ENCODE measurements at regions not wholly inside any gene's neighbourhood (a gene's known extent, or its start where the extent isn't known, plus 50 kb on each side); places are given as distances from the start of the nearest gene placed in this dataset.

DNA sequence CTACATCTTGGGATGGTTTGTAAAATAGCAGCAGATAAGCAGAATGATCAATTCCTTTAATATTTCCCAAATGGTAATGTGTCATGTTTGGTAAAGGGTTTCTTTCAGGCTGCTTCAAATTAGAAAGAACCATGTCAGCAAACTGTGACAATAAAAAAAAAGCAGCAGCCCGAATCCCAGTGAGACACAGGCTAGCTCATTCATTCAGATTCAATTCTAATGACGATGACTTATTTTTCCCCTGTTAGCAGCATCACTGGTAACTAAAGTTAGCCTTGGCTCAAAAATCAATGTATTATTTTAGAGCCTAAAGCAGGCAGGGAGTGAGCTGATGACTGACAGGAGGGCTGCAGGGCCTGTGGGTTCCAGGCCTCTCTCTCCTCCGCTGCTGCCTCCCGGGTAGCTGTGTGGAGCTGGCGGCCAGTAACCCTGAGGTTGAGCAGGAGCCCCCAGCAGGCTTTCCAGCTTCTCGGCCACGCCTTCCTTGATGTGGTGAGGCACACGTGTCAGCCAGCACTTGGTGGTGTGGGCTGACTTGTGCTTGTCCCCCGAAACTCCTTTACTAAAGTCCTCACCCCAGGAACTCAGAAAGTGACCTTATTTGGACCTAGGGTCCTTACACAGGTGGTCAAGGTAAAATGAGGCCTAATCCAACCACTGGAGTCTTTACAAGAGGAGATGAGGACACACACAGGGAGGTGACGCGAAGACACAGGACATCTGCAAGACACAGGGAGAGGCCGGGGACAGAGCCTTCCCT, 120.5 kb upstream of the HS6ST1 start:
- TF ChIP-seq, protein P1, sequence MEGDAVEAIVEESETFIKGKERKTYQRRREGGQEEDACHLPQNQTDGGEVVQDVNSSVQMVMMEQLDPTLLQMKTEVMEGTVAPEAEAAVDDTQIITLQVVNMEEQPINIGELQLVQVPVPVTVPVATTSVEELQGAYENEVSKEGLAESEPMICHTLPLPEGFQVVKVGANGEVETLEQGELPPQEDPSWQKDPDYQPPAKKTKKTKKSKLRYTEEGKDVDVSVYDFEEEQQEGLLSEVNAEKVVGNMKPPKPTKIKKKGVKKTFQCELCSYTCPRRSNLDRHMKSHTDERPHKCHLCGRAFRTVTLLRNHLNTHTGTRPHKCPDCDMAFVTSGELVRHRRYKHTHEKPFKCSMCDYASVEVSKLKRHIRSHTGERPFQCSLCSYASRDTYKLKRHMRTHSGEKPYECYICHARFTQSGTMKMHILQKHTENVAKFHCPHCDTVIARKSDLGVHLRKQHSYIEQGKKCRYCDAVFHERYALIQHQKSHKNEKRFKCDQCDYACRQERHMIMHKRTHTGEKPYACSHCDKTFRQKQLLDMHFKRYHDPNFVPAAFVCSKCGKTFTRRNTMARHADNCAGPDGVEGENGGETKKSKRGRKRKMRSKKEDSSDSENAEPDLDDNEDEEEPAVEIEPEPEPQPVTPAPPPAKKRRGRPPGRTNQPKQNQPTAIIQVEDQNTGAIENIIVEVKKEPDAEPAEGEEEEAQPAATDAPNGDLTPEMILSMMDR (IDR thresholded peaks at IDR 0.05; ENCODE audit: unreplicated experiment in 3 of 3): no peak
- peaks cover 15% of the 10 kb centered on the region for H3K27me3 Mint-ChIP-seq (ENCODE audit: low read depth)
- no peaks in the 10 kb centered on the region for H3K36me3 Mint-ChIP-seq (ENCODE audit: low read depth)
- no peak overlapping the region for H3K4me3 Mint-ChIP-seq
- no peak overlapping the region for H3K27ac Mint-ChIP-seq
- peaks cover 14% of the 10 kb centered on the region for H3K4me1 Mint-ChIP-seq
- H3K9me3 Mint-ChIP-seq: no peaks in the 10 kb centered on the region

DNA sequence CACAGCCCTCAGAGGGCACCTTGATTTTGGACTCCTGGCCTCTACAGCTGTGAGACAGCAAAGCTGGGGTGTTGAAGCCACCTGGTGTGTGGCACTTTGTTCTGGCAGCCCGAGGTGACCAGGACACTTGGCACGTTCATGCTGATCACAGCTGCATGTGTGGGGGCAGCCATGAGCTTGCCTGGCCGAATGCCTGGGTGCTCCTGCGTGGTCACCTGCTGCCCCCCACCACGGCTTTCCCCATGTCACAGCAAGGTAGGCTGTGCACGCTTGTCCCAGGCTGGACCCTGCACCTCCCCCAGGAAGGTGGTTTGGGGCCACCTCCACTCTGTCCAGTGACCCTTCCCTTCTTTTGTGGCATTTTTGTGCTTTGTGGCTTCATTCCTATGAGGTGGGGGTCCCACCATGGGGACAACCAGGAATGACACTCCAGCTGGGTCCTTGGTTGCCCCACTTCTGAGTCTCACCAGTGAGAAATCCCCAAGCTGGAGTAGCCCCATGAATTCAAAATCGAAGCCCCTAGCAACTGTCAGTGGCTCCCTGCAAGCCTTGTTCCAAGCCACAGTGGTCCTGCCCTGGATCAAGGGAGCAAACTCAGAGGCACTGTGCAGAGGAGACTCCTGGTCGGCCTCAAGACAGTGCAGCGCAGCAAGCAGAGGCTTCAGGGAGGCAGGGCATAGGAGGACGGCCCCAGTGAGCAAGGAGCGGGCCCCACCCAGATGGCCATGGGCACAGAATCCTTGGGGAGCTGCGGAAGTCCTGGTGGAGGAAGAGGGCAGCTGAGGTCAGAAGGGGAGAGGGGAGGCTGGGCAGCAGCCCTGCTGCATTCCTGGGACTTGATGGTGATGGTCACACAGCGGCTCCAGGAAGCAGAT, 121.4 kb upstream of the HS6ST1 start:
- Mint-ChIP-seq H3K4me1 (peaks cover 18% of the 10 kb centered on the region), H3K4me3 (no peak overlapping the region), H3K9me3 (no peaks in the 10 kb centered on the region), H3K36me3 (ENCODE audit: low read depth) (no peaks in the 10 kb centered on the region), H3K27me3 (ENCODE audit: low read depth) (peaks cover 12% of the 10 kb centered on the region), H3K27ac (no peak overlapping the region)
- TF ChIP-seq, protein P1 (IDR thresholded peaks at IDR 0.05; ENCODE audit: unreplicated experiment in 3 of 3): no peak

DNA sequence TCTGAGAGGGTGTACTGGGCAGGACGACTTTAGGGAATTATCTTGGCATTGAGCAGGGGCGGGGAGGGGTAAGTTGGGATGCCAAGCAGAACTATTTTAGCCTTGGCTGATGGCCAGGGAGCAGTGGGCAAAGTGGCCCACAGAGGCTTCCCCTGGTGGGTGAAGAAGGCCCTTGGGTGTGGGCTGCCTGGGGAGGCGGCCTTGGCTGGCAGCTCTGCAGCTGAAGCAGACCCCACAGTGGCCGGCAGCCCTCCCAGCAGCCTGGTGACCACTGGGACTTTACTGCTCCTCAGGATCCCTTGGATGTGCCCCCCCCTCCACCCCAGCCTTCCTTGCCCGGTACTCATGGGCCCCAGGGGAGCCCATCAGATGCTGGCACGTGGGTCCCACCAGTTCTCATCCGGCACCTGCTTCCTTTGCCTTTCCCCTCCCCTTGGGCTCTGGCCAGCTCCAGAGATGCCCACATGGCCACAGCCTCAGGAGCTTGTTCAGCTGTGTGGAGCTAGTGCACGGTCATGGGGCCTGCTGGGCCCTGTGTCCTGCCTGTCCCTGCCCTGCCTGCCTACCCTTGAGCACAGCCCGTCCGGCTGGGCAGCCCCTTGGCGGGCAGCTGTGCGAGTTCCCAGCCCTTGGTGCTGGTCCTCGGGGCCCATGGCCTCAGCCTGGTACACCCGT, 122.1 kb upstream of the HS6ST1 start:
- no peak overlapping the region for H3K27ac Mint-ChIP-seq
- peaks cover 23% of the 10 kb centered on the region for H3K4me1 Mint-ChIP-seq
- H3K36me3 Mint-ChIP-seq (ENCODE audit: low read depth): no peaks in the 10 kb centered on the region
- H3K27me3 Mint-ChIP-seq (ENCODE audit: low read depth): peaks cover 10% of the 10 kb centered on the region
- no peak overlapping the region for H3K4me3 Mint-ChIP-seq
- H3K9me3 Mint-ChIP-seq: no peaks in the 10 kb centered on the region
- TF ChIP-seq, protein P1 (IDR thresholded peaks at IDR 0.05; ENCODE audit: unreplicated experiment in 3 of 3): no peak

DNA sequence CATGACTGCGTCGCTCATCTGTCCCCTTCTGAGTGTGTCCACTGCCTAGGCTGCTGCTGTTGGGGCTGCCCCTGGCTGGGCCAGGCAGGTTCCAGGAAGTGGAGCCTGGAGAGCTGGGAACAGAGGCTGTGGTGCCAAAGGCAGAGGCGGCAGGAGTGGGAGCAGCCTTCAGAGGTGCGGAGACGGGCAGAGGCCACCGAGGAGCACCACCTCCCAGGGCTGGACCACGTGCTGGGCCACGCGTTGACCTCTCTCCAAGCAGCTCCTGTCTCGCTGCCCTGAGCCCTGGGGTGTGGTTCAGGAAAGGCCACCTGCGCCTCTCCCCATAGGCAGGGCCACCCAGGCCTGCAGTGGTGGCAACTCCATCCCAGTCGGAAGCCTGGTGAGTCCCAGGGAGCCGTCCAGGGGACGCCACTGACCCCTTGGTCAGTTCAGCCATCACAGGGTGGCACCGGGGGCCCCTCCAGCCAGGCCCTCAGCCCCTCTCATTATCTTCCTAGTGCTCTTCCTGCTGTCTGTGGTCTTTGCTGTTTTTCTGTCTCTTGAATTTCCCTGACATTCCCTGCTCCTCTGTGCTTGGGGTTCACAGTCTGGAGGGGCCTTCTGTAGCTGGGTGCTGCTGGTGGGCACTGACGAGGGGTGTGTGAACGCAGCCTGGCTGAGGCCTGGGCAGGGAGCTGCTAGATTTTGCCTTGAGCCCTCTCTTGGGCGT, 122.8 kb upstream of the HS6ST1 start:
- H3K9me3 Mint-ChIP-seq: no peaks in the 10 kb centered on the region
- H3K27me3 Mint-ChIP-seq (ENCODE audit: low read depth): peaks cover 13% of the 10 kb centered on the region
- H3K4me3 Mint-ChIP-seq: no peak overlapping the region
- TF ChIP-seq, protein P1 (IDR thresholded peaks at IDR 0.05; ENCODE audit: unreplicated experiment in 3 of 3): no peak
- no peaks in the 10 kb centered on the region for H3K36me3 Mint-ChIP-seq (ENCODE audit: low read depth)
- H3K4me1 Mint-ChIP-seq: peaks cover 23% of the 10 kb centered on the region
- H3K27ac Mint-ChIP-seq: no peak overlapping the region

DNA sequence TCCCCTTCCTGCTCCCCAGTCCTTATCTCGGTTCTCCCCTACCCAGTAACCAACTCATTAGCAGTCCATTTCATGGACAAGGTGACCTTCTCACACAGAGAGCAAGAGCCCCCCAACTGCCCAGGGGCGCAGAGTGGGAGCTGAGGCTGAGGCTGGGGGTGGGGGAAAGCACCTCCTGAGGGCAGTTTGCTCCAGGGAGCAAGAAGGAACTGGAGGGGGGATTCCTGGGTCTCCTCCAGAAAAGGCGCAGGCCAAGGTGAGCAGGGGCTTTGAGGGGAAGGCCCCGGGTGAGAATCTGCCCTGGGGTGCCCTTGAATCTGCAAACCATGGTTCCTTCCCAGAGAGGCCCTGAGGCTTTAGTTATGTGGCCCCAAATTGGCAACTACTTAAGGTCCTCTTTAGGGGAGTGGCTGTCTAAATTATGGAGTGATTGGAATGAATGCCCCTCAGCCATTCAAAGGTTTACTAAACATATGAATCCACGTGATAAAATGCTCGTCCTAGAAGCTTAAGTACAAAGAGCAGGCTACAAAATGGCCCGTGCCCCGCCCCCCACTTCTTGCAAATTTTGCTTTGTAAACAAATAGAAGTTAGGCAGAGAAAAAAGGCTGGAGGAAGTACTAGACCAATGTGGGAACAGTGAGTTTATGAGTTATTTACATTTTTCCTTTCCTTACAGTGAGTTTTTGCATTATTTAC, 123.5 kb upstream of the HS6ST1 start:
- TF ChIP-seq, protein P1 (IDR thresholded peaks at IDR 0.05; ENCODE audit: unreplicated experiment in 3 of 3): no peak

More for the DNA sequence above, 123.5 kb upstream of the HS6ST1 start:
- Mint-ChIP-seq H3K27ac (peak overlapping the region; percentile 78 to 90 (median 82)), H3K9me3 (no peaks in the 10 kb centered on the region), H3K36me3 (ENCODE audit: low read depth) (no peaks in the 10 kb centered on the region), H3K4me3 (no peak overlapping the region), H3K27me3 (ENCODE audit: low read depth) (peaks cover 13% of the 10 kb centered on the region), H3K4me1 (peaks cover 23% of the 10 kb centered on the region)

Data from nephron (organoid).